GM19395 (cell line): ENCODE measurements at regions not wholly inside any gene's neighbourhood (a gene's known extent, or its start where the extent isn't known, plus 50 kb on each side); places are given as distances from the start of the nearest gene placed in this dataset.

ENCODE experiments used
- ATAC-seq: cut with Tn5 transposase; IDR thresholded peaks from one replicate; pipeline ENCODE4 v1.9.1; 2021; ENCODE audit warnings: mild to moderate bottlenecking, moderate library complexity; ENCODE audit not compliant: unreplicated experiment

DNA sequence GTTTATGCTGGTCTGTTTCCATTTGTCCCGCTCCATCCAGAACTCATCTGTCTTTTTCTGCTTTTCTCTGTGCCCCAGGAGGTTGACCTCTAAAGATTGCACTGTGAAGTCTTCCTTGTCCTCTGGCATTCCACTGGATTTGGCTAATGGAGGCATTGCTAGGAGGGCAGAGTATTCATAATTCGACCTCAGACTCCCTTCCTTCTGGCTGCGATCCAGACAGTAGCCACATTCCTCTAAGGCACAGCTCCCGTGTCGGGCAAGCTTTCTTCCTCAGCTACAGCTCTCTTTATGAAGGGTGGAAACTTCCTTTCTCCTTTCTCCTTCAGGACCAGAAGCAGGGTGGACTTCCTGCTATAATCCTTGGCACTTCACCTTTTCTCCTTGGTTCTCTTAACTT is 175.9 kb downstream of the BAMBI start:
- ATAC-seq: no peak

DNA sequence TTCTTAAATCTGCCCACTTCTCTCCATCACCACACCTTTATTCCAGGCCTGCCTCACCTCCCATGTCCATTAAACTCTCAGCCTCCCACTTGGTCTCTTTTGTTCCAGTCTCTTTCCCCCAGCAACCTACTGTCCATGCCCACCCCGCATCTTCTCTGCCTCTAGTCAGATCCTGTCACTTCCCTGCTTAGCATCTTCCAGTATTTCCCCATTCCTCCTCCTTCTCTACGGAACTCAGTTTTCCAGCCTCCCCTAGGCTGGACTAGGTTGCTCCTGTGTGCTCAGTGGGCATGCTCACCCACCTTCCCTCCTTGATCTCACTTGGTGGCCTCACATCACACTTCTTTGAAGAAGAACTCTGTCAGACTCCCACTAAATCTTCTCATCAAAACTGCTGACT is 179.8 kb downstream of the BAMBI start:
- ATAC-seq: no peak

DNA sequence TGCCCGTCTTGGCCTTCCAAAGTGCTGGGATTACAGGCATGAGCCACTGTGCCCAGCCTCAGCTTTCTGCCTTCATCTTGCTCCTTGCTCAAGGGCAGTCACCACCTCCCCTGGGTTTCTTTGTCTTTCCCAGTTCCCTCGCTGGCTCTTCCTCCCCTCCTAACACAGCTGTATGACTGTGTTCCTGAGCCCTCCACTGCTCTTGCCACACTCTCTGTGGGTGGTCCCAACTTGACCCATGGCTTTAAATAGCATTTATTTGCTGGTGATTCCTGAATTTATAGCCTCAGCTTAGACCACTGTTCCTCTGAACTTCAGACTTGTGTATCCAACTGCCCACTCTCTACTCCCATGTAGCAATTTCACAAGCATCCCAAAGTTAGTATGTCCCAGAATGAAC is 181.3 kb downstream of the BAMBI start:
- no peak for ATAC-seq

DNA sequence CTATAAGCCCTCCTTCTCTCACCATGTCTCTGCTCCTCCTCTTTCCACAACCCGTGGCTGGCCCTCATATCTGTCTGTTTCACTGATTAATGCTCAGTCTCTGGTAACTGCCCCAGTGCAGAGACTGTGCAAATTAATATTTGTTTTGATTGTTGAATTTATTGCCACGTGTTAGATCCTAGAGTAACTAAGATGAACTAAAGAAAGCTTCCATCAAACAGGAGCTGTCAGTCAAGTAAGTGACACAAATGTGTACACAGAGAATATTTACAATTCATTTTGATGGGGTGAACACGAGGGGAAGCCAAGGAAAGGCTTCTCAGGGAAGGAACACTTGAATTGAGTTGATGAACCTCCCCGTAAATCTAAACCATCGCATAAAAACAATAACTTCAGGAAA is 182.5 kb downstream of the BAMBI start:
- ATAC-seq: no peak

DNA sequence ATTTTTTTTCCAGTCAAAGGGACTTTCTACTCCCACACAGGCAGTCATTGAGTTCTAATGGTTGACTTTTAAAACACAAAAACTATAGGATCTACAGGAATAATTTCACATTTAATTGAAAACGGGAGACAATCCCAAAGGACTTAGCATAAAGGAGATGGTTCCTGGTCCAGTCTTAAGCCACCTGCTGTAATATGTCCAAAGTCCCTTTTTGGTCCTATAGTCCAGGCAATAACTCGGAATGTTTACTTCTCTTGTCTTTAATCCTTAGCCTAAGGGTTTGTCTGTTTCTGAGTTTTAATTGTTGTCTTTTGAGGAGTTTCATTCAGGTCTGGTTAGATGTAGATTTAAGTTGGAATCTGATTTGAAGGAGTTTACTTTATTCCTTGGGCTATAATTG is 184.9 kb downstream of the BAMBI start:
- ATAC-seq: no peak

GRCh38 chr10:28869606-28870201 is 192.4 kb downstream of the BAMBI start:
- no peak for ATAC-seq

DNA sequence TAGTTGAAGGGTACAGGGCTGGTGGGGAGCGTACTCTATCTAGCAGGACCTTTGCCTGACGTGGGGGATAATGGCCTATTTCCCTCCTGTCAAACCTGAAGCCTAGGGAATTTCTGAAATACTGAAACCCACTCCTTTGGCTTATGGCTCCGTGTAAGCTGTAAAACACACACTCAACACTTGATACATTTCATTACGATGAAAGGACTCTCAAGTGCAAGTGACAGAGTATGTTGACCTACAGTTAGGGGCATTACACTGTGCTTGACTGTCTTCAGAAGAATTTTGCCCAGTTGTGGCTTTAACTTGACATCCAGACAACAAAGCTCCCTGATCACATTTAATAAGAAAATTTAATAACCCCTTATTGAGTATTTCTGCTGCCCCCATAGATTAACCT is 194.3 kb downstream of the BAMBI start:
- no peak for ATAC-seq

DNA sequence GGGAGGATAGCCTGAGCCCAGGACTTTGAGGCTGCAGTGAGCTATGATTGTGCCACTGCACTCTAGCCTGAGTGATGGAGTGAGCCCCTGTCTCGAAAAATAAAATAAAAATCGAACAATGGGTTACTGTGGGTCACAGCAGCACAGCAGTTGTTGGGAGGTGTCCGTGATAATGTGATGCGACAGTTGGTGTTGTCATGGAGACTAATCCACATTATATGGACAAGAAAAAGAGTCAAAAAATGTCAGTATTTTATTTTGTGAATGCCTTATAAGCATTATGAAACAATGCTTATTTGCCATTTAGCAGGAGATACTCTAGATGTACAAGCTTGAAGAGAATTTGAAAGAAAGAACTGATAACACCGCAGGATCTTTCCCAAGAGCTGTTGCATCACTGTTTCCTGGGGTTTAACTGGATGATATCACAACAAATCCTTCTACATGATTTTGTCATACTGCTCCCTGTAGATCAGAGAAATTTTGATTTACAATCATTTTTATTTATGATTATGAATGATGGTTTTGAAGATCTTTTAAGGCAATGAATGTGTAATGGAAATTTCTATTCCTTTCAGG is 195.4 kb downstream of the BAMBI start:
- no peak for ATAC-seq

- no peak for ATAC-seq
These were observed 196.2 kb downstream of the BAMBI start for GRCh38 chr10:28873540-28873939.

- ATAC-seq: no peak
These were observed 196.9 kb downstream of the BAMBI start for GRCh38 chr10:28874210-28874609.

GRCh38 chr10:28875549-28876081 is 198.3 kb downstream of the BAMBI start:
- ATAC-seq: no peak

DNA sequence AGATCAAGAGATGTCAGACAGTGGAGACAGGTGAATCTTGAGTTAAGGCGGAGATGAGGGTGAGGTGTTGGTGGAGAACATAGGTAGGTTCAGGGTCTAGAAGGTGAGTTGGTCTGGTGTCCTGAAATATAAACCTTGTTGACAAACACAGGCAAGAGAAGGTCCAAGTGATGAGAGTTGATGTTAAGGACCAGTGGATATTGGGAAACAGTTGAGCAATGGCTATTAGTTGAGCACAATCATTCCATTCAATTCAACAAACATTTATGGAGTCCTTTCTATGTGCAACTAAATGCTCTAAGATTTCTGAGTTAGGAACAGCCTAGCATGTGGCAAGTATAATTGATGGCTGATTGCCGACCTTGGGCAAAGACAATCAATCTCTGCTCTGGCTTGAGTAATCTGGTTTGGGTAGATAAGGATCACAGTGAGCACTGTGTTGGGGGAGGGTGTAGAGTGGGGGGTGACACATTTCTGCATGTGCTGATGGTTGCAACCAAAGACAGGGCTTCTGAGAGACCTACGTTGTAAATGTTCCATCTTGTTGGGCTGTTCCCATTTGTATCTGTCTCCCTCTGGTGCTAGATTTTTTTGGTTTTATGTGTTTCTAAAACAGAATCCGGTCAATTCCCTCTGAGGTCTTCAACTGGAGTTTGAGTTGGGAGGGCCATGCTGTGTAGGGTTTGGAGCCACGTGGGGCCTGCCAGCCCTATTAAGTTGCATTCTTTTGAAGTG is 201.1 kb downstream of the BAMBI start:
- ATAC-seq: no peak

DNA sequence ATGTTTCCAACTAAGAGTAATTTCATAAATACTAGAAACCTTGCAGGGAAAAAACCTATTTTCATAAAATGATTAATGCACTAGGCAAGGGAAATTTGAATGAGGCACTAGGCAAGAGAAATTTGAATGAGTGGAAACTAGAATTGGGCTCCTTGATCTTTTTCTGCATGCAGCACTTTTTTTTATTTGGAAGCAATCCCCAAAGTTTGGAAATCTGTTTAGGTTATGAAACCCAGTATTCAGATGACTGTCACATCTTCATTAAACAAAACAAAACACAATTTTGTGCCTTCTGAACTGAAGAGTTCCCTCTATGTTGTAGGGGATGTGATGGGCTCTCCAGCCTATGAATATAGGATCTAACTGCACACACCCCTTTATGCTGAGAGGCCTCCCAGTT is 201.9 kb downstream of the BAMBI start:
- no peak for ATAC-seq

GRCh38 chr10:28879875-28880682 is 202.8 kb downstream of the BAMBI start:
- ATAC-seq: no peak

DNA sequence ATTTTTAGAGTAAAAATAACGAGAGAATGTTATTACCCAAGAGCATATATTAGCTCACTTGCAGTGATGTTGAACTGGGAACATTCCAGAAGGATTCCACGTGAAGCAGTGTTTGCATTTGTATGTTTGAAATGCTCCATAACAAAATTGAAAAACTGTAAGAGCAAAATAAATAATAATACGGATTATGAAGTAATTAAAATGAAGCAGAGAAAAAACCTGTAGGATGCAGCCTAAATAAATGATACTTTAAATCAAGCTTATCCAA is 203.3 kb downstream of the BAMBI start:
- ATAC-seq: no peak

GRCh38 chr10:28881171-28881882 is 204.0 kb downstream of the BAMBI start:
- no peak for ATAC-seq

GRCh38 chr10:28883741-28884423 is 206.6 kb downstream of the BAMBI start:
- no peak for ATAC-seq

DNA sequence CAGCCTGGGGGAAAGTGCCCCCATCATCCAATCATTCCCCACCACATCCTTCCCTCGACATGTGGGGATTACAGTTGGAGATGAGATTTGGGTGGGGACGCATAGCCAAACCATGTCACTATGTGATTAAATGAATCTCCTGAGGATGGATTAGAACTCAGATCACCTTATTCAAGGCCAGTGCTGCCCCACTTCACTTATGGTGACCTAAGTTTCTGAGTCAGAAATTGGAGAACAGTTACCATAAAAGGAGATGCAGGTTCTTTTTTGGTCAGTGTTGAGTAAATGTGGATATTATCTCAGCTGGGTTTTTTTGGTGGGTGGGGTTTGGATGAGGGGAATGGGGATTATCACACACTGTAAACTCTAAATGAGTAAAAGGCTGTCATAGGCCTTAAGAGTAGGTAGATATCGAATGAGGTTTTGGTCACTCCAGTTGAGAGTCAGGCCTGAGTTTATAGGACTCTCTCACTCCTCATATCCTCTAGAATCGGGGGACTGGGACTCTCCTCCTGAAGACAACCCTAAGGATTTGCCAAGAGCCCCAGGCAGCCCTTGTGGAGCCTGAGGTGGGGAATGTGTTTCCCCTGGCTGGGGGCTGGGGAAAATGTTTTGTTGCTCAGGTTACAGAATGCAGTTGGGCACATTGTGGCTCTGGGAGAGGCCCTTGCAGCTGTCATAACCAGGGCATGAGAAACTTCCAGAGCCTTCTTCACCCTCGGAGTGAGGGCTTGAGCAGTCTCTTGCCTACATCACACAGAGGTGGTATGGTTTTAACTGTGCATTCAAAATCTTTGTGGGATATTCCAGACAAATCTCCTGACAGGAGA is 213.0 kb downstream of the BAMBI start:
- ATAC-seq: no peak

DNA sequence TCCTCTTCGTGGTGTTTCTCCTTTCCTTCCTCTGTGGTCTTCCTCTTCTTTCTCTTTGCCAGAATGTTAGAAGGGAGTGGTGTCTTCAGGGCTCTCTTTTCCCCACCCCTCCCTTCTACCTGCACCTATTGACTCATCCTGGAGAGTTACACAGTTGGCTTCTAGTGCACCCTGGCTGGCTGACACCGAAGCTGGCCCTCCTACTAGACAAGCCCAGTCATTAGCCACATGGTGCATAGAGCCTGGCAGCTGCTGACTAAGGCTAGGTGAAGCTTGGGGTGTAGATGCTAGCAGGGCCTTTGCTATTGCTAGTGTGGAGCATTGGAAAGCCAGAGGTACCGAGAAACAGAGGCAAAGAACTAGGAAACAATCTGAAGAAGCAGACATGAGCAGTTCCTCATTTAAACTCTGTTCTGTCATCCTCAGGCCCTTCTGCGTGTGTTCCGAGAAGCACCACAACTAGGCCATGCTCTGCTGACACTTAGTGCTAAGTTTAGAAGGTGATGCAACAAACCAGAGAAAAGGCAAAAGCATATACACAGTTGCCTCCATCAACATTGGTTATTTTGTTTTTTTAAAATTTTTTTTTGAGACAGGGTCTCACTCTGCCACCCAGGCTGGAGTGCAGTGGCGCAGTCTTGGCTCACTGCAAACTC is 213.9 kb downstream of the BAMBI start:
- ATAC-seq: no peak
